Kidney (tissue), 13 donors: ENCODE measurements at regions not wholly inside any gene's neighbourhood (a gene's known extent, or its start where the extent isn't known, plus 50 kb on each side); places are given as distances from the start of the nearest gene placed in this dataset.

ENCODE experiments used
- DNase-seq, 5 donors: peaks; one replicate each; pipeline ENCODE4 v3.0.0-alpha.2; 2013 to 2020
- FAIRE-seq: peaks from 2 replicates; lab custom pipeline; 2012; peaks lifted over from hg19 to GRCh38; lab: Jason Lieb, UNC
- H3K27ac ChIP-seq, 2 donors: one replicate each; pipeline ENCODE4 v1.7.0; 2013; ENCODE audit warnings: low read depth in 2 of 2, low read length in 2 of 2, inconsistent platforms in 1 of 2
- H3K27me3 ChIP-seq: one replicate; pipeline ENCODE4 v1.7.1; 2013; ENCODE audit warnings: low read length, inconsistent platforms; ENCODE audit not compliant: control insufficient read depth, insufficient read depth
- H3K36me3 ChIP-seq, 3 donors: one replicate each; pipeline versions ENCODE4 v1.7.0 to v1.7.1; 2013; ENCODE audit warnings: low read length in 3 of 3, control low read depth in 1 of 3, inconsistent platforms in 1 of 3; ENCODE audit not compliant: insufficient read depth in 3 of 3, control insufficient read depth in 2 of 3
- H3K4me1 ChIP-seq, 3 donors: one replicate each; pipeline versions ENCODE4 v1.7.0 to v1.7.1; 2013; ENCODE audit warnings: low read length in 3 of 3, inconsistent platforms in 1 of 3, low read depth in 1 of 3; ENCODE audit not compliant: control insufficient read depth in 2 of 3, insufficient read depth in 2 of 3
- H3K4me3 ChIP-seq, 3 donors: one replicate each; pipeline versions ENCODE4 v1.7.0 to v1.8.1; 2013; ENCODE audit warnings: low read length in 3 of 3, control low read depth in 1 of 3, inconsistent platforms in 1 of 3
- H3K9ac ChIP-seq, 3 donors: one replicate each; pipeline versions ENCODE4 v1.7.0 to v1.7.1; 2013; ENCODE audit warnings: low read length in 3 of 3, control low read depth in 1 of 3, inconsistent platforms in 1 of 3
- H3K9me3 ChIP-seq, 3 donors: one replicate each; pipeline versions ENCODE4 v1.7.0 to v1.7.1; 2013; ENCODE audit warnings: low read length in 3 of 3, control low read depth in 1 of 3, inconsistent platforms in 1 of 3; ENCODE audit not compliant: control insufficient read depth in 2 of 3, insufficient read depth in 1 of 3
- intact Hi-C: fragments of 100-400 bp; cut with DNase I; formaldehyde crosslinking; loops from one replicate; pipeline ENCODE4 v1.11.1; 2022
- TF ChIP-seq, protein P1 (sequence below): IDR thresholded peaks from 3 replicates; pipeline ENCODE4 v1.5.1; 2012; ENCODE audit warnings: mild to moderate bottlenecking, moderate library complexity, borderline replicate concordance; ENCODE audit not compliant: insufficient read depth; ENCODE audit errors: extremely low read depth
- donor health status: control.
- donor health status: control.
- donor health status: control.
- donor health status: control.
- donor health status: control.
- donor health status: DM: yes; HTN: yes; CAD: no.
- donor health status: Normal renal cell carcinoma (clear cell type).

DNA sequence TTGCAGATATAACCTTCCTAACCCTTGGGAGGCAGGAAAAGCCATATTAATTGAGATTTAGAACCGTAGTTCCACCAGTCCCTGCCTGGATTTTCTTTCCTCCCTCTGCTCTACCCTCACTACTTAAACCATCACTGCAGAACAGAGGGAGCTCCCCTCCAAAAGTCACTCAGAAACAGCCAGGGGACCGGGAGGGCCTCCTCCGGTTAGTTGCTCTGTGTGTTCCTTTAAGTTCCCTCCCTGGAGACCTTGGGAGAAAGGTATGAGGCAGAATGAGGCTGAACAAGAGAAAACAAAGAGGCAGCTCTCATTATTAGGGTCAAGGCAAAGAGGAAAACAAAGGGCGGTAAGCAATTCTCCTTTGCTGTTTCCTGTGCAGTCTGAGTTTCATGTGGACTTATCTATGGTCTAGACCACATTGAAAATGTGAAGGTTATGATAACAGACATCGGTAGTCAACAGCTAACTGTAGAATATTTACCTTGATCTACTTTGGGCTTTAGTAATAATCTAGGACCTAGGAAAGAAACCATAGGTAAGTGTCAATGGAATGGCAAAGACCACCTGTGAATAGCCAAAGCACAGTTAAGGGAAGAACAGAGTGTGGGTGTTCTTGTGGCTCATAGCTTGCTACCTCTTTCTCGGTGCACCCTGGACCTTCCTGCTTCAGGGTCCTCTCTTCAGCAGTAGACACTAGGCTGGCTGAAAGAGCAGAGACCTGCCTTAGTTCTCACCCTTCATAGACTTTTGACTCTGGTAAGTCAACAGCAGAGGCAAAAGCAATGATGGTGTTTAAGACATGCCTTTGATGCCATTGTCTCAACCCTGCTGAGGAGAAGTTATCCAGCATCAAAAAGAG is 250.9 kb upstream of the CITED2 start:
- H3K27me3 ChIP-seq = no peaks in the 10 kb centered on the region
- no peaks in the 10 kb centered on the region for H3K9me3 ChIP-seq
- TF ChIP-seq, protein P1, sequence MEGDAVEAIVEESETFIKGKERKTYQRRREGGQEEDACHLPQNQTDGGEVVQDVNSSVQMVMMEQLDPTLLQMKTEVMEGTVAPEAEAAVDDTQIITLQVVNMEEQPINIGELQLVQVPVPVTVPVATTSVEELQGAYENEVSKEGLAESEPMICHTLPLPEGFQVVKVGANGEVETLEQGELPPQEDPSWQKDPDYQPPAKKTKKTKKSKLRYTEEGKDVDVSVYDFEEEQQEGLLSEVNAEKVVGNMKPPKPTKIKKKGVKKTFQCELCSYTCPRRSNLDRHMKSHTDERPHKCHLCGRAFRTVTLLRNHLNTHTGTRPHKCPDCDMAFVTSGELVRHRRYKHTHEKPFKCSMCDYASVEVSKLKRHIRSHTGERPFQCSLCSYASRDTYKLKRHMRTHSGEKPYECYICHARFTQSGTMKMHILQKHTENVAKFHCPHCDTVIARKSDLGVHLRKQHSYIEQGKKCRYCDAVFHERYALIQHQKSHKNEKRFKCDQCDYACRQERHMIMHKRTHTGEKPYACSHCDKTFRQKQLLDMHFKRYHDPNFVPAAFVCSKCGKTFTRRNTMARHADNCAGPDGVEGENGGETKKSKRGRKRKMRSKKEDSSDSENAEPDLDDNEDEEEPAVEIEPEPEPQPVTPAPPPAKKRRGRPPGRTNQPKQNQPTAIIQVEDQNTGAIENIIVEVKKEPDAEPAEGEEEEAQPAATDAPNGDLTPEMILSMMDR = no peak
- H3K4me1 ChIP-seq = peaks cover 0 to 3% (median 0%) of the 10 kb centered on the region in 3 donors
- H3K27ac ChIP-seq = no peak overlapping the region
- H3K9ac ChIP-seq = no peak overlapping the region
- DNase-seq (no peak), FAIRE-seq (no peak)
- intact Hi-C loops = no loop called here
- no peaks in the 10 kb centered on the region for H3K36me3 ChIP-seq
- H3K4me3 ChIP-seq = no peak overlapping the region

DNA sequence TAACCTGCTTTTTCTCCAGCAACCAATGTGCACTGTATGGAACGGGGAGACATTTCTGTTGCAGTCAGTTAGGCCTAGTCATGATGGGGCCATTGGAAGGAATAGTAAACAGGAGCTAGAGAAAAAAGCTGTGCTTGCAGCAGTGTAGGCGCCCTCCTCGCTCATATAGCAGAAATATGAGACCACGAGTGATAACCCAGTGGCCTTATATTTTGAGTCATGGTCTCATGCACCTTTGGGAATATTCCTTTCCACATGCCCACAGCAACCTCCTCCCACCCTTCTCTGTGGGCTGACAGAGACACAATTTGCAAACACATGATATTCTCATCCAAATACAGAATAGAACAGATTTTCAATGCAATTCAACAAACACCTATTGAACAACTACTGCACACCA is 248.9 kb upstream of the CITED2 start:
- FAIRE-seq = no peak
- peaks cover 0 to 3% (median 0%) of the 10 kb centered on the region in 3 donors for H3K4me1 ChIP-seq
- TF ChIP-seq, protein P1 = no peak
- H3K4me3 ChIP-seq = no peak overlapping the region
- H3K27me3 ChIP-seq = no peaks in the 10 kb centered on the region
- no peak overlapping the region for H3K9ac ChIP-seq
- DNase-seq = no peak
- no peaks in the 10 kb centered on the region for H3K9me3 ChIP-seq
- no peak overlapping the region for H3K27ac ChIP-seq
- no peaks in the 10 kb centered on the region for H3K36me3 ChIP-seq
- intact Hi-C loops = no loop called here

DNA sequence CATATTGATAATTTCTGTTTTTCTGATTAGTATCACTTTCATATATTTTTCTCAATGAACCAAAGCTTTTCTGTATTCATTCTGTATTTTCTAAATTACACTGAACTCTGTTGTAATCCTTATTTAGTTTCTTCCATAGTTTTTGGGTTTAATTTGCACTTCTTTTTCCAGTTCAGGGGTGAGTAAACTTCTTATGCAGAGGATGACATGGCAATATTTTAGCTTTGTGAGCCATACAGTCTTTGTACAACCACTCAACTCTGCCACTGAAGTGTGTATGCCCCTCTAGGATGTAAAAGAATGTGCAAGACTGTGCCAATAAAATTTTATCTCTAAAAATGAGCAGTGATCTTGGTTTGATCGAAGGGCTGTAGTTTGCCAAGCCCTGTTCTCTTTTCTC is 239.0 kb upstream of the CITED2 start:
- H3K27ac ChIP-seq = no peak overlapping the region
- H3K27me3 ChIP-seq = no peaks in the 10 kb centered on the region
- H3K9me3 ChIP-seq = no peaks in the 10 kb centered on the region
- H3K4me1 ChIP-seq = no peaks in the 10 kb centered on the region
- no peak overlapping the region for H3K4me3 ChIP-seq
- H3K36me3 ChIP-seq = no peaks in the 10 kb centered on the region
- no peak for FAIRE-seq
- no peak for DNase-seq
- H3K9ac ChIP-seq = no peak overlapping the region
- TF ChIP-seq, protein P1 = no peak
- intact Hi-C loops = no loop called here
